Muscle of leg (tissue), 3 donors: ENCODE measurements at regions not wholly inside any gene's neighbourhood (a gene's known extent, or its start where the extent isn't known, plus 50 kb on each side); places are given as distances from the start of the nearest gene placed in this dataset.
"Not testable (repeated sequence)": the region's sequence is repeated elsewhere in the genome, so short reads cannot be mapped to it uniquely, and the experiment has no call there.

Experiments
- DNase-seq: peaks from one replicate; pipeline ENCODE4 v3.0.0; 2013
- H3K27ac ChIP-seq: one replicate; pipeline ENCODE4 v1.5.1; 2013; ENCODE audit warnings: mild to moderate bottlenecking, low read length, control low read depth
- H3K27me3 ChIP-seq: one replicate; pipeline ENCODE4 v1.6.1; 2013; ENCODE audit warnings: low read length; ENCODE audit not compliant: control insufficient read depth, insufficient read depth
- H3K36me3 ChIP-seq: one replicate; pipeline ENCODE4 v1.6.1; 2013; ENCODE audit warnings: low read length; ENCODE audit not compliant: control insufficient read depth, insufficient read depth
- H3K4me1 ChIP-seq: one replicate; pipeline ENCODE4 v1.6.1; 2013; ENCODE audit warnings: low read length; ENCODE audit not compliant: control insufficient read depth, insufficient read depth
- H3K4me3 ChIP-seq: one replicate; pipeline ENCODE4 v1.5.1; 2013; ENCODE audit warnings: low read length, control low read depth
- H3K9me3 ChIP-seq: replicated peaks from 2 replicates; pipeline ENCODE4 v1.6.1; 2013; ENCODE audit warnings: low read depth, low read length; ENCODE audit not compliant: control insufficient read depth
- WGBS: methylation state at CpG from one replicate; pipeline ENCODE4 v1.1.5; 2013; ENCODE audit warnings: missing lambda C conversion rate; ENCODE audit not compliant: insufficient coverage; 5-methylcytosine and 5-hydroxymethylcytosine counted together

DNA sequence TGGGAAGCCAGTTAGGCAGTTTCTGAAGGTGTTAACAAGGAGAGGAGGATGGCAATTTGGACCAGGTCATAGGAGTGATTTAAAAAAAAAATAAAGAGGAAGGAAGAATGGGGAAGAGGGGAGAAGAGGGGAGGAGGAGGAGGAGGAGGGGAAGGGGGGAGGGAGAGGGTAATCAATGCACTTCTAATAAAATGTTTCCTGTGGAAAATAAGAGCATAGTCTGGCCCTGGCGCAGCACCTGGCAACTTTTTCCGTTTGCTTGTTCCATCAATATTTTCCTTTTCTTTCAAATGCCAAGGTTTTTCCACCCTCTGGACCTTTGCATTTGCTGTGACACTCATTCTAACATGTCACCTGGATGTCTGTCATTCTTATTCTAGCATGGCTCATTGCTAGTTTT lies 308.2 kb downstream of the PPP1R3A start:
- Histone ChIP-seq H3K36me3 (no peaks in the 10 kb centered on the region), H3K9me3 (no peaks in the 10 kb centered on the region), H3K27me3 (no peaks in the 10 kb centered on the region), H3K27ac (no peak overlapping the region), H3K4me1 (no peaks in the 10 kb centered on the region), H3K4me3 (no peak overlapping the region)
- no peak for DNase-seq
- 50% methylated on average over 2 of the region's 2 CpGs for WGBS

DNA sequence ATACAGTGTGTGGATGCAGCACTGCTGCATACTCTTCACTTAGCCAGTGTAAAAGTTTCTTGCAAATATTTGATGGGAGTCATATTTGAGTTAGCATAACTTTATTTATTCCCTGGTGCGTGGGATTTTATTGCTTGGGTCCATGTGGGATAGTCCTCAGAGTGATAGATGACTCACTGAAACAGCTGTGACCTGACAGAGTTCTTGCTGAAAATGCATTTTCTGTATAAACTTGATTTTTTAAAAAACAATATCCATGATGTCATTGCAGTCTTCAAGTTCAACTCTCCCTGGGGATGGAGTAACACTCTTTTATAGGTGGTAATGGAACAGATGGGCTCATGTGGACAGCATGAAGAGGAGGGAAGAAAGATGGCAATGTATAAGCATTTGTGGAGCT lies 310.0 kb downstream of the PPP1R3A start:
- Histone ChIP-seq H3K9me3 (no peaks in the 10 kb centered on the region), H3K27ac (no peak overlapping the region), H3K36me3 (no peaks in the 10 kb centered on the region), H3K27me3 (no peaks in the 10 kb centered on the region), H3K4me3 (no peak overlapping the region), H3K4me1 (no peaks in the 10 kb centered on the region)
- peak; percentile 52 for DNase-seq
- no CpG with 5 or more reads among the region's 1 CpG for WGBS

DNA sequence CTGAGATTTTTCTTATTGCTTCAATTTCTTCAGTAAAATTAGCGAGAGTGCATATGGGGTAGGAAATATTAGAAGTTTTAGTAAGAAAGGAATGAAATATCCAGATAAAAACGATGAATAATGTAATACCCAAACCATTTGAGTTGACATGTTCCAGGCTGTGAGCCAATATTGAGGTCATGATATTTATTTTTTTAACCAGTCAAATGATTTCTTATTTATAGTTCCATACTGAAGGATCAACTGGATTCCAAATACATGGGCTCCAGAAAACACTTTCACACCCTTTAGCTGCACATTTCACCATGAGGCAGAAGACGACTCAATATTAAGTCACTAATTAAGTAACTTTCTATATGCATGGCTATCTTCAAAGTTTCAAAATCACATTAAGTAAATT lies 312.5 kb downstream of the PPP1R3A start:
- WGBS = no CpG with 5 or more reads among the region's 3 CpGs
- H3K4me3 ChIP-seq = no peak overlapping the region
- H3K27ac ChIP-seq = no peak overlapping the region
- H3K27me3 ChIP-seq = no peaks in the 10 kb centered on the region
- DNase-seq = peak; percentile 8
- H3K9me3 ChIP-seq = no peaks in the 10 kb centered on the region
- no peaks in the 10 kb centered on the region for H3K4me1 ChIP-seq
- no peaks in the 10 kb centered on the region for H3K36me3 ChIP-seq

DNA sequence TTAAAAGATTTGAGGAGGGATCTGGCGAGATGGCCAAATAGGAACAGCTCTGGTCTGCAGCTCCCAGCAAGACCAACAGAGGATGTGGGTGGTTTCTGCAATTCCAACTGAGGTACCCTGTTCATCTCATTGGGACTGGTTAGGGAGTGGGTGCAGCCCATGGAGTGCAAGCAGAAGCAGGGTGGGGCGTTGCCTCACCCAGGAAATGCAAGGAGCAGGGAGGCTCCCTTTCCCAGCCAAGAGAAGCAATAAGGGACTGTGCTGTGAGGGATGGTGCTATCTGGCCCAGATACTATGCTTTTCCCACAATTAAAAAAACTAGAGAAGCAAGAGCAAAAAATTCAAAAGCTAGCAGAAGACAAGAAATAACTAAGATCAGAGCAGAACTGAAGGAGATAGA lies 318.4 kb downstream of the PPP1R3A start:
- not testable (repeated sequence) for H3K4me1 ChIP-seq, H3K9me3 ChIP-seq, H3K4me3 ChIP-seq, DNase-seq, H3K27me3 ChIP-seq, H3K36me3 ChIP-seq, H3K27ac ChIP-seq
- no CpG with 5 or more reads among the region's 2 CpGs for WGBS

DNA sequence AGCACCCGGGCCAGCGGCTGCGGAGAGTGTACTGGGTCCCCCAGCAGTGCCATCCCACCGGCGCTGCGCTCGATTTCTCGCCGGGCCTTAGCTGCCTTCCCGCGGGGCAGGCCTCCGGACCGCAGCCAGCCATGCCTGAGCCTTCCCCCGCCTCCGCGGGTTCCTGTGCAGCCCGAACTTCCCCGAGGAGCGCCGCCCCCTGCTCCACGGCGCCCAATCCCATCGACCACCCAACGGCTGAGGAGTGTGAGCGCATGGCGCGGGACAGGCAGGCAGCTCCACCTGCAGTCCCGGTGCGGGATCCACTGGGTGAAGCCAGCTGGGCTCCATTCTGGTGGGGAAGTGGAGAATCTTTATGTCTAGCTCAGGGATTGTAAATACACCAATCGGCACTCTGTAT lies 325.4 kb downstream of the PPP1R3A start:
- 92% methylated on average over 28 of the region's 30 CpGs for WGBS
- H3K27me3 ChIP-seq, DNase-seq: not testable (repeated sequence)

DNA sequence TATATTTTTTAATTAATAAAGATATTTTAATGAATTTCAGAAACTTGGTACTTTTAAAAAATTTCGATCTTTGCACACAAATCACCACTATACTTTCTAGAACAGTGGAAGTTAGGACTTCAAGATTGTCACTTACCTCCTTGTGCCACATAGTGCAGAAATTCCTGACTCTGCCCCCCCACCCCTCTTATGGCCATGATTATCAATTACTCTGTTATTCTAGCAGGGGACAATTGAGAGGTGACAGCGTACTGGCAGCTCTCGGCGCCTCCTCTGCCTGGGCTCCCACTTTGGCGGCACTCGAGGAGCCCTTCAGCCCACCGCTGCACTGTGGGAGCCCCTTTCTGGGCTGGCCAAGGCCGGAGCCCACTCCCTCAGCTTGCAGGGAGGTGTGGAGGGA lies 325.9 kb downstream of the PPP1R3A start:
- H3K27me3 ChIP-seq, H3K36me3 ChIP-seq, H3K4me1 ChIP-seq, H3K27ac ChIP-seq, H3K4me3 ChIP-seq, H3K9me3 ChIP-seq, DNase-seq: not testable (repeated sequence)
- WGBS = no CpG with 5 or more reads among the region's 8 CpGs

More for the DNA sequence above, 325.4 kb downstream of the PPP1R3A start:
- not testable (repeated sequence) for H3K4me1 ChIP-seq, H3K27ac ChIP-seq, H3K9me3 ChIP-seq, H3K4me3 ChIP-seq, H3K36me3 ChIP-seq

DNA sequence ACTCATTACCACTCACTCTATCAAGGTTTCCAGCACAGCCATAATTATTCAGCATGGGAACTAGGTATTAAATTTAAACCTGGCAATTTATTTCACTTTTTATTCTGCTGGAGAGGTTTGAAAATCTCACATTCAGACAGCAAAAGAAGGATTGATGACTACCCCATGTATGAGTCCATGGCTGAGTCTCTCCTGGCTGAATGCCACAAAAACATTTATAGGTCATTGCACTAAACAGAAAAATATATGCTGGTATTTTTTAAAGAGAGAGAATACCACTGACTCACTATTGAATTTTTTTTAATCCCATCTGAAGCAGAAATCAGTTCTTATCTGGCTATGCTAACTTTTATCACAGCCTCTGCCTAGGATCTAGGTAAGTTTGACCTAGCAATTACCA lies 336.3 kb downstream of the PPP1R3A start:
- H3K4me1 ChIP-seq = no peaks in the 10 kb centered on the region
- no peaks in the 10 kb centered on the region for H3K36me3 ChIP-seq
- no peaks in the 10 kb centered on the region for H3K27me3 ChIP-seq
- DNase-seq = no peak
- no peak overlapping the region for H3K4me3 ChIP-seq
- no peaks in the 10 kb centered on the region for H3K9me3 ChIP-seq
- no peak overlapping the region for H3K27ac ChIP-seq

DNA sequence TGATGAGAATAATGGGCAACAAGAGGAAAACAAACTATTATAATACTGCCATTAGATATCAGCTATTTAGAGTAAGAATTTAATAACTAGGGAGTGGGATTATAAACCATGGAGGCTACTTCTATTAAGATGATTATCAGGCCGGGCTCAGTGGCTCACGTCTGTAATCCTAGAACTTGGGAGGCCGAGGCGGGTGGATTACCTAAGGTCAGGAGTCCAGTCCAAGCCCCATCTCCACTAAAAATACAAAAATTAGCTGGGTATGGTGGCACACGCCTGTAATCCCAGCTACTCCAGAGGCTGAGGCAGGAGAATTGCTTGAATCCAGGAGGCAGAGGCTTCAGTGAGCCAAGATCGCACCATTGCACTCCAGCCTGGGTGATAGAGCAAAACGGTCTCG lies 355.6 kb downstream of the PPP1R3A start:
- not testable (repeated sequence) for H3K4me1 ChIP-seq, H3K9me3 ChIP-seq, H3K27ac ChIP-seq, DNase-seq, H3K4me3 ChIP-seq, H3K27me3 ChIP-seq, H3K36me3 ChIP-seq
- no CpG with 5 or more reads among the region's 8 CpGs for WGBS

DNA sequence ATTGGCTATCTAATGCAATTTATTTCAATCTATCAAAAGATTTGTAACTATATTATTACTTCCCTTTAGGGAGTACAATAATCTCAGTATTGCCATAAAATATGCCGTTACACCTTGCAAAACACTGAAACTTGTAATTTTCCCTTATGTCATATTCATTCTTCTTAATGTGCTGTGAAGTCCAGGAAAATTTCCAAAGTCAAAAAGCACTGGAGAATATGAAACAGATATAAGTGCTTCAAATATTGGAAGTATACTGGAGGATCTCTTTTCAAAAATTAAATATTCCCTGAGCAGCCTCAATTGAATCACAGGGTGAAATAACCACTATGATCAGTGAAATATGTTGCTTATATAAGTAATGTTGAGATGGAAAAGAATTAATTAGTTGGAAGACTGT lies 356.0 kb downstream of the PPP1R3A start:
- Histone ChIP-seq H3K9me3 (no peaks in the 10 kb centered on the region), H3K36me3 (no peaks in the 10 kb centered on the region), H3K27ac (no peak overlapping the region), H3K4me1 (no peaks in the 10 kb centered on the region), H3K27me3 (no peaks in the 10 kb centered on the region), H3K4me3 (no peak overlapping the region)
- DNase-seq = peak; percentile 83
- WGBS = no CpG with 5 or more reads among the region's 1 CpG

DNA sequence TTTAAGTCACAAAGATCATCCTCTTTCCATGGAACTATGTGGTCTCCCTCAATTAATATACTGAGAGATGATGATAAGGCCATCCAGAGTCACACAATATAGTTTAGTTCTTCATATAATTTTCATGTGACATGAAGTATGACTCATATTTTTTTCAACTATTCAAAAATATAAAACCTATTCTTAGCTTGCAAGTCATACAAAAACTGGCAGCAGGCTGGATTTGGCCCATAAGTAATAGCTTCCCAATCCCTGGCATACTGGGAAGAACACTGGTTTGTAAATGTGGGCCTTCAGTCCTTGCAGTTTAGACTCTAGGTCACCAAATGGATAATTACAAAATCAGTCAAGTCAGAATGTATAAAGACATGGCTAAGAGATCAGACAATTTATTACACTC lies 356.6 kb downstream of the PPP1R3A start:
- Histone ChIP-seq H3K36me3 (no peaks in the 10 kb centered on the region), H3K27me3 (no peaks in the 10 kb centered on the region), H3K27ac (no peak overlapping the region), H3K4me1 (no peaks in the 10 kb centered on the region), H3K4me3 (no peak overlapping the region), H3K9me3 (no peaks in the 10 kb centered on the region)
- peak; percentile 29 for DNase-seq

DNA sequence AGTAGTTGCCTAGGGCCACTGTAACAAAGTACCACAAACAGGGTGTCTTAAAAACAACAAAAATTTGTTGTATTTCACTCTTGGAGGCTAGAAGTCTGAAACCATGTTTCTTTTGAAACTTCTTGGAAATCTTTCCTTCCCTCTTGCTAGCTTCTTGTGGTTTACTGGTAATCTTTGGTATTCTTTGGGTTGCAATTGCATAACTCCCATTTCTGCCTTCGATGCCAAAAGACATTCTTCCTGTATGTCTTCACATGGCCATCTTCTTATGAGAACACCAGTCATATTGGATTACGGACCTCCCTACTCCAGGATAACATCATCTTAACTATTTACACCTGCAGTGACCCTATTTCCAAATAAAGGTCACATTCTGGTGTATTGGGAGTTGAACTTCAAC lies 357.4 kb downstream of the PPP1R3A start:
- Histone ChIP-seq H3K4me3 (no peak overlapping the region), H3K9me3 (no peaks in the 10 kb centered on the region), H3K27me3 (no peaks in the 10 kb centered on the region), H3K36me3 (no peaks in the 10 kb centered on the region), H3K4me1 (no peaks in the 10 kb centered on the region), H3K27ac (no peak overlapping the region)
- DNase-seq = no peak
- WGBS = no CpG with 5 or more reads among the region's 2 CpGs
